A673 (cell line): ENCODE measurements at regions not wholly inside any gene's neighbourhood (a gene's known extent, or its start where the extent isn't known, plus 50 kb on each side); places are given as distances from the start of the nearest gene placed in this dataset.

Experiments used
- CTCF ChIP-seq: fragments of 300-800, 200-600 bp; sonication (generic); conservative IDR thresholded peaks from 2 replicates; pipeline ENCODE4 v1.5.1; 2017; ENCODE audit warnings: low read depth, mild to moderate bottlenecking, antibody characterized with exemption, low read length, moderate library complexity, mixed read lengths
- EZH2 ChIP-seq: fragments of 200-600 bp; sonication (generic); IDR thresholded peaks from 2 replicates; pipeline ENCODE4 v1.6.1; 2017; ENCODE audit warnings: borderline replicate concordance, low read depth, mild to moderate bottlenecking, mixed read lengths, antibody characterized with exemption, low read length; ENCODE audit not compliant: poor library complexity, severe bottlenecking

GRCh38 chr17:63347475-63347874 lies 98.6 kb downstream of the CYB561 start:
- TF ChIP-seq CTCF (no peak), EZH2 (no peak)
